NCI-H2029 treated with DMSO at 0.1 percent for 48 hours (cell line): ENCODE measurements at regions not wholly inside any gene's neighbourhood (a gene's known extent, or its start where the extent isn't known, plus 50 kb on each side); places are given as distances from the start of the nearest gene placed in this dataset.

Experiments
- DNase-seq: peaks from one replicate; lab custom pipeline; 2025; lab: John Stamatoyannopoulos, UW

DNA sequence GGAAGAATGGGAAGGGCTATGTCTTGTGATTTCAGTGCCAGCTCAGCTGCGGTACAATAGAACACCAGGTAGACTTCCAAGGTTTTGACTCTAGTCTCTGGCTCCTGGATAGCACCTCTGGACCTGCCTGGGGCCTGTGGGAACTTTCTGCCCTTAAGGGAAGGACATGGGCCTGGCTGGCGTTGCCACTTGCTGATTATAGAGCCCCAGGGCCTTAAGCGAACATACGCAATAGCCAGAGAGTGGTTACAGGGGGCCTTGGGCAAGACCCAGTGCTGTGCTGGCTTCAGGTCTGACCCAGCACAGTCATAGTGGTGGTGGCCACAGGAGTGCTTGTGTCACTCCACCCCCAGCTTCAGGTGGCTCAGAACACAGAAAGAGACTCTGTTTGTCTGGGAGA, 131.1 kb upstream of the COL21A1 start:
- DNase-seq: no peak

DNA sequence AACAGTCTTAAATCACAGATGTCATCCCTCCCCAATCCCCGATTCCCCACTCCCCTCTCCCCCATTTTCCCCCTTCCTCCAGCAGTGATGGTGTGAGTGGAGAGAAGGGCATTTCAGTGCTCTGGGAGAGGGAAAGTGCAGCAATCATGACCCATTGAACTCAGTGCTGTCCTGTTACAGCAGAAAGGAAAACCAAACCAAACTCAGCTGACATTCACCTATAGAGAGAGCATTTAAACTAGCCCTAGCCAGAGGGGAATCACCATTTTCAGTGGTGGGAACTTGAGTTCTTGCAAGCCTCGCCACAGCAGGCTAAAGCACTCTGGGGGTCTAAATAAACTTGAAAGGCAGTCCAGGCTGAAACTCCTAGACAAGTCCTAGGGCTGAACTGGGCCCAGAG, 129.9 kb upstream of the COL21A1 start:
- DNase-seq: no peak

DNA sequence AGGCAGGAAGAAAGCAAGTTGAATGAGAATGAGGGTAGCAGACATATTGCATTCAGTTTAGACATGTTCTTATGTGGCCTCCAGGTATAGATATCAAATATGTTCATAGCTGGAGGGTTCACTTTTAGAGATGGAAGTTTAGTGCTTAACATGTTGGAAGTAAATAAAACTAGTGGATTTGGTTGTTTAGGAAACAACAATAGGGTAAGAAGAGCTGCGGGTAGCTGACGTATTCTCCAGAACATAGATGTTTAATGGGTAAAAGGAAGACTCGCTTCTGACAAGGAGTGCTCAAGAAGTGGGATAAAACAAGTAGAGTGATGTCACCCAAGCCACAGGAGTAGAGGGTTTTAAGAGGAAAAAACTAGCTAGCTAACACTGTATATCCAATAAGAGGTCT, 128.4 kb upstream of the COL21A1 start:
- no peak for DNase-seq

DNA sequence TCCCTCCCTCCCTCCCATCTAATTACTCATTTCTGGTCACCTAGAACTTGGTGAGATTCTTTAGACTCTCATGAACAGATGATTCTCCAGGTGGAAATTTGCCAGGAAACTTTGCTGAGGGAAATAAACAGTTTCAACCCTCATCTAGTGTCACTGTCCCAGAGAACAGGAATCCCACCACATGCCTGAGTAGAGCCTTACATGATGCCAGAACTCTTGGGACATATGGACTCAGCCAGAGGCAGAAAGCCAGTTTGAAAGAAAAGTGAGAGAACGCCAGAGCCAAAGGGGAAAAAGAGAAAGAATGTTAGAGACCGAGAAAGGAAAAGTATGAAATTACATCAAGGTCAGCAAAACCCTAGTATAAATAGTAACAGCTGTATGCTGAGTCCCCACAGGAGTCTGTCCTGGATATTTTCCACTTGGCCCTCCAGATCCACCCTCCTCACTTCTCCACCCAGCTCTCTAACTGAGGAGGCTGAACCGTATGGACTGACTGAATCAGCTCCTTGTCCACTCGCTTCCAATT, 127.5 kb upstream of the COL21A1 start:
- no peak for DNase-seq

GRCh38 chr6:56372406-56372995, 125.1 kb upstream of the COL21A1 start:
- no peak for DNase-seq

GRCh38 chr6:56370561-56371211, 123.3 kb upstream of the COL21A1 start:
- DNase-seq: peak; percentile 92

DNA sequence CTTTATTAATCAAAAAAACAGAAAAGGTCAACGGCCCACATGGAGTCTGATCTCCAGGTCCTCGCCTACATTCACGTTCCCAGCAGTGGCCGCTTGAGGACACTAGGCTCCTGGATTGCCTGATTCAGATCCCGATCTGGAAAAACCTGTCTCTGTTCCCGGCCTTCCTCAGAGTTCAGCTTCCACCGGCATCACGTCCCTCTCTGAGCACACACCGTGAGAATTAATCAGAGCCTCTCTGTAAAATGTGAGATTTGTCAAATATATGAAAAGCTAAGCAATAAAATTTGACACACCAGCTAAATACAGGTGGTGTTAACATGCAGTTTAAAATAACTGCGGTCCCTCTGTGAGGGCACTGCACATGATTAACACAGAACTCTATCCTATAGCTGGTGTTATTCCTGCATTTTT, 122.8 kb upstream of the COL21A1 start:
- DNase-seq: peak; percentile 61

DNA sequence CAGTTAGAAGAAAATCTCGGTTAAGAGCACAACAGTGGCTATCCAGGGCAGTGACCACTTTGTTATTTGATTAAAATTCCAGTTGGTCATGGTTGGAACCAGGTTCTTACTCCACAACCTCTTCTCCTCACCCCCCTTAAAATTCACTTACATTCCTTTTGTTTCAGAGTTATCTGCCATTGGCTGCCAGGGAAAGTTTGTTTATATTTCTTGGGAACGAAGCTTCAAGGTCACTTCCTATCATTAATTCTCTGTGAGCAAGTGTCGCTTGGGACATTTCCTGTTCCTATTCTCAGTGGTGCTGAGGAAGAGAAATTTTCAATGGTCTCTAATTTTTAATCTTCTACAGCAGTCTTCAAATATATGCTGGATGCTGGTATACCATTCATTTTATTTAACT, 121.1 kb upstream of the COL21A1 start:
- no peak for DNase-seq

DNA sequence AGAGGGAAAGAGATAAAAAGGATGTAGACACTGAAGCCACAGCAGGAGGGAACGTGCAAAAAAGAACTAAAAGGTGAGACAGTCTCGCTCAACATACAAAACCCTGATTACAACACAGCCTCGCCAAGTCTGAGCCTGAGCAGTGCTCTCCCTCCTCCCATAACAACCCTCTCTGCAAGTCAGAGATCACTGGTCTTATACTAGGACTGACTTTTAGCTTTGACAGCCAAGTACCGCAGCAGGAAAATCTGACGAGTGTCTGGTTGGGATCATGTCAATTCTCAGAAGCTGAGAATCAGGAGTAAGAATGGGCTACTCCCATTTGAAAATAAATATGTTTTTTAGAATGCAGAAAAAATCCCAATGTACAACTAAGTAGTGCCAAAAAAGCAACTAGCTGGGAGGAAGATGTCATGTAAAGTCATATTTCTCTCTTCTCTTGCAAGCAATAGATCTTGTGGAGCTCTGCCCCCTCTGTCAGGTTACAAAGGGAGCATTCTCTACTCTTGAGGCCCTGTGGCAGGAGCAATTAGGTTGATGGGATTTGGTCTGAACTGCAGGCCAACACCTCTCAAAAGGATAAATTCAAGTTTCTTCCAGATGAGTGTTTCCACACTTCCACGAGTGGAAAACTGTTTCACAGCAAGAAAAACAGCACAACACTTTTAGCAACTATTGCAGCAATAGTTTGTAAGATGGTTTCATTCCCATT, 118.9 kb upstream of the COL21A1 start:
- DNase-seq: no peak

GRCh38 chr6:56364827-56365339, 117.5 kb upstream of the COL21A1 start:
- no peak for DNase-seq

GRCh38 chr6:56364431-56364826, 117.0 kb upstream of the COL21A1 start:
- no peak for DNase-seq

DNA sequence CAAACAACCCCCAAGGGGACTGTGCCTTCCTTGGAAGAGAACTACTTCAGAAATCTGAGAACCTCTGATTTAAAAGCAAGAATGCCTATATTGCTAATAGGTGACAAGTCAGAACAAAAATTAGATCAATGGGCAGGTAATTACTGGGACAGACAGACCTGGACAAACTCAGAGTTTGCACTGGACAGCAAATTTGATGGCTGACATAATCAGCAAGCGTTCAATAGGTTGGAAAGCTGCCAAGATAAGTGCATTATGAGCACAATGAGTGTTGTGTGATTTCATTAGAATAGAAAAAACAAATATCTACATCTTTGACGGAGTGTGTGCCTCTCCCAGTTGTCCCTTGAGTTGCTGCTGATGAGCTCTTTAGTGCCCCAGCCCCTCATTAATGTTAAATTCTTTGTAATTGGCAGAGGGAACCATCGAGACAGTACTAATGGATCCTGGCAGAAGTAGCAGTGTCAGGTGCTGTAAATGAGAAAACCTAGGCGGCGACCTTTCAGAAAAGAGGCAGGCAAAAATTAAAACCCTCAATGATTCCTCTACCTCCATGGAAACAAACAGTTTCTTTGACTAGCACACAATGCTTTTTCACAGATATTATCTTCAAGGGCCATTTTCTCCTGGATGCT, 116.5 kb upstream of the COL21A1 start:
- no peak for DNase-seq

DNA sequence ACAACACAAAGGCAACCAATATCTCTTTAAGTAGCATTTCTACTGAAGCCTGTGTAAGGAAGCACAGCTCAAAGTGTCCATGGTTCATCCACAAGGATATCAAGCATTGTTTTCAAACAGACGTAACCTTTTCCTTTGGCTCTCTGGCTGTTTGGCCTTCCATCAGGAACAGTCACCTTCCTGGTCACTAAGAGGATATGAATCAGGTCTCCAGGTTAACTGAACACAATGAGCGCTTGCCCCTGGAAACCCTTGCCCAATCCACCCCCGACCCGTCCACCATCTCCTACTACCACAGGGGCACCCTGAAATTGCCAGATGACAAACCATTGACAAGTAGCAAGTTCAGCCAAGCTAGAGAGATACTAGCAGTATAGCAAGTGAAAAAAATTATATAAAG, 114.4 kb upstream of the COL21A1 start:
- DNase-seq: no peak

- peak; percentile 51 for DNase-seq
These were observed 112.0 kb upstream of the COL21A1 start for GRCh38 chr6:56359201-56359899.

GRCh38 chr6:56357616-56358373, 110.4 kb upstream of the COL21A1 start:
- no peak for DNase-seq

GRCh38 chr6:56356426-56356825, 109.0 kb upstream of the COL21A1 start:
- DNase-seq: no peak

DNA sequence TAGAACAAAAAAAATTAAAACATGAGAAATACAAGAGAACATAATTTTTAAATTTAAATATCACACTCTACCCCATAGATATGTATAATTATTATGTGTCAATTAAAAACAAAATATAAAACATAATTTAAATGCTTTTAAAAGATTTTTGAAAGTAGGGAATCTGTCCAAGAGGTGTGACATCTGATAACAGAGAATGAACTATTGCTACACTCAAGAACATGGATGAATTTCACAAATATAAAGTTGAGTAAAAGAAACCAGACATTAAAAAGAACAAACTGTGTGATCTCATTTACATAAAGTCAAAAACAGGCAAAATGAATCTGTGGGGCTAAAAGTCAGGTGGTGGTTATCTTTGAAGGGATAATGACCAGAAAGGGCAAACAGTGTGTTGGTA, 106.5 kb upstream of the COL21A1 start:
- no peak for DNase-seq

- no peak for DNase-seq
These were observed 103.4 kb upstream of the COL21A1 start for GRCh38 chr6:56350628-56351260.

GRCh38 chr6:56349194-56349593, 101.8 kb upstream of the COL21A1 start:
- no peak for DNase-seq

- DNase-seq: no peak
These were observed 101.2 kb upstream of the COL21A1 start for GRCh38 chr6:56348578-56348977.

- no peak for DNase-seq
These were observed 100.1 kb upstream of the COL21A1 start for GRCh38 chr6:56347526-56347925.
